ENCODE measurements at regions not wholly inside any gene's neighbourhood (a gene's known extent, or its start where the extent isn't known, plus 50 kb on each side); places are given as distances from the start of the nearest gene placed in this dataset.
"Not testable (repeated sequence)": the region's sequence is repeated elsewhere in the genome, so short reads cannot be mapped to it uniquely, and the experiment has no call there.

DNA sequence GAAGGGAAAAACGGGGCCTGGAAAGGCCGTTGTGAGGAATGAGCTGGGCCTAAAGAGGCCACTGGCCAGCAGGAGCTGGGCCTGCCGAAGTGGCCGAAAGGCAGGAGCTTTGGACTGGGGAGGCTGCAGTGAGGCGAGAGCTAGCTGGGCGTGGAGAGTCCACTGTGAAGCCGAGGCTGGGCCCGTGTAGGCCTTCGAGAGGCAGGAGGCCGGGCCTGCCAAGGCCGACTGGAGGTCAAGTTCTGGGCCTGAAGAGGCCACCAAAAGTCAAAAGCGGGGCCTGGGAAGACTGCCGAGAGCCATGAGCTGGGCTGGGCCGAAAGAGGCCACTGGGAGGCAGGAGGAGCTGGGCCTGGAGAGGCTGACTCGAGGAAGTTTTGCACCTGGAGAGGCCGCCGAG is 69.6 kb upstream of the COBL start:
- not testable (repeated sequence) for H3K4me3 ChIP-seq, ATAC-seq

DNA sequence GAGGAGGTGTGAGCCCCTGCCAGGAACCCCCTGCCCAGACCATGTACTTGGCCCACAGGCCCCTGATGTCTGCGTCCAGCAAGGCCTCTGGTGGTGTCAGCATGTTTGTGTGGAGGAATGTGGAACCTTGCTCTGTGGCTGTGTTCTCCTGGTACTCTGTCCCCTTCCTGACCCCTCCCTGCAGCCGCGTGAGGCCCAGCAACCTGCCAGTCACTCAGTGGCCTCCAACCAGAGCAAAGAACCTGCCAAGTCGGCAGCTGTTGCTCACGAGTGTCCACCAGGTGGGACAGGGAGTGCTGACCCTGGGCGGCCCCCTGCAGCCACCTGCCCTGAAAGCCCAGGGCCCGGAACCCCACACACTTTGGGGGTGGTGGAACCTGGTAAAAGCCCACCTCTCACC is 65.6 kb upstream of the COBL start:
- ATAC-seq; H3K4me3 ChIP-seq; H3K9me3 ChIP-seq; H3K27ac ChIP-seq; DNase-seq; intact Hi-C loops (cut with DNase I); H3K4me1 ChIP-seq; H3K36me3 ChIP-seq; H3K27me3 ChIP-seq (ENCODE audit: low read depth): not testable (repeated sequence)

More for the DNA sequence above, 69.6 kb upstream of the COBL start:
- H3K36me3 ChIP-seq; H3K9me3 ChIP-seq; H3K27me3 ChIP-seq (ENCODE audit: low read depth); DNase-seq; H3K27ac ChIP-seq; H3K4me1 ChIP-seq; intact Hi-C loops (cut with DNase I): not testable (repeated sequence)

DNA sequence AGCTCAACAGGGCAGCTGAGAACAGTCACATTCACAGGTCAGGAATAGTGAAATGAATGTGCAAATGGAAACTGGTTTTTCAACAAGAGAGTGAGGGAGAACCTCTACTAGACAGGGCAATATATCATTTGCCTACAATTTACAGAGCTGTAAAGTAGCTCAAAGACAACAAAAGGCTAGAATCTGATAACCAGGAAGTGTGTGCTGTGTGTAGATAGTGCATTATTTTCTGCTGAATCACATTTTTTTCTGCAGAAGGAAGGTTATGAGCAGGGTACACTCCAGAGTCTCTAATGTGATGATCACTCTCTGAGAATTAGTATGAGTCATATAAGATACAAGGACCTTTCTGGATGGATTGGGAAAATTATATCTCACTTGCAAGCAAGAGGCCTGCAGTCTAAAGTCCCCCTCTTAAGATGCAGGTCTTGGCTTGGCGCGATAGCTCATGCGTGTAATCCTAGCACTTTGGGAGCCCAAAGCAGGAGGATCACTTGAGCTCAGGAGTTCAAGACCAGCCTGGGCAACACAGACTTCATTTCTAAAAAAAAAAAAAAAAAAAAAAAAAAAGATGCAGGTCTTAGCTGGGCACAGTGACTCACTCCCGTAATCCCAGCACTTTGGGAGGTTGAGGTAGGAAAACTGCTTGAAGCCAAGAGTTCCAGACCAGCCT is 59.9 kb upstream of the COBL start:
- Histone ChIP-seq H3K36me3 (no peaks in the 10 kb centered on the region), H3K9me3 (no peaks in the 10 kb centered on the region), H3K27me3 (ENCODE audit: low read depth) (no peaks in the 10 kb centered on the region), H3K4me1 (no peaks in the 10 kb centered on the region), H3K27ac (no peak overlapping the region), H3K4me3 (no peak overlapping the region)
- intact Hi-C loops (cut with DNase I) = no loop called here
- no peak for DNase-seq
- TF ChIP-seq, protein P1, sequence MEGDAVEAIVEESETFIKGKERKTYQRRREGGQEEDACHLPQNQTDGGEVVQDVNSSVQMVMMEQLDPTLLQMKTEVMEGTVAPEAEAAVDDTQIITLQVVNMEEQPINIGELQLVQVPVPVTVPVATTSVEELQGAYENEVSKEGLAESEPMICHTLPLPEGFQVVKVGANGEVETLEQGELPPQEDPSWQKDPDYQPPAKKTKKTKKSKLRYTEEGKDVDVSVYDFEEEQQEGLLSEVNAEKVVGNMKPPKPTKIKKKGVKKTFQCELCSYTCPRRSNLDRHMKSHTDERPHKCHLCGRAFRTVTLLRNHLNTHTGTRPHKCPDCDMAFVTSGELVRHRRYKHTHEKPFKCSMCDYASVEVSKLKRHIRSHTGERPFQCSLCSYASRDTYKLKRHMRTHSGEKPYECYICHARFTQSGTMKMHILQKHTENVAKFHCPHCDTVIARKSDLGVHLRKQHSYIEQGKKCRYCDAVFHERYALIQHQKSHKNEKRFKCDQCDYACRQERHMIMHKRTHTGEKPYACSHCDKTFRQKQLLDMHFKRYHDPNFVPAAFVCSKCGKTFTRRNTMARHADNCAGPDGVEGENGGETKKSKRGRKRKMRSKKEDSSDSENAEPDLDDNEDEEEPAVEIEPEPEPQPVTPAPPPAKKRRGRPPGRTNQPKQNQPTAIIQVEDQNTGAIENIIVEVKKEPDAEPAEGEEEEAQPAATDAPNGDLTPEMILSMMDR (IDR thresholded peaks at IDR 0.05) = no peak
- ATAC-seq = no peak

DNA sequence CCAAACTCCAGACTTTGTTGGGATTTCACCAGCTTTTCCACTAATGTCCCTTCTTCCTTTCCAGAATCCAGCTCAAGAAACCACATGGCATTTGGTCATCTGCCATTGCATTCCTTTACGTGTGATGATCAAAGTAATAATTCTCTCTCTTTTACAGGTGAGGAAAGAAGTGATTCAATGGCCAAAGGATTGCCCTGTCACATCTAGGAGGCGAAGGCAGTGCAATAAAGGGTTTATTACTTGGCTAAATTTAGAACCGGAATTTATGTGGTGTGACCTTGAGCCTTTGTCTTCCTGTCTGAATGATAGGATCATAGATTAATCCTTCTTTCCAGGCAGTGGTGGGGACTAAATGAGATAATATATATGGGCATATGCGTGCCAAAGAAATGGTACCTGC is 58.3 kb upstream of the COBL start:
- intact Hi-C loops (cut with DNase I) = no loop called here
- TF ChIP-seq, protein P1 (IDR thresholded peaks at IDR 0.05) = no peak
- no peak overlapping the region for H3K27ac ChIP-seq
- no peaks in the 10 kb centered on the region for H3K36me3 ChIP-seq
- no peaks in the 10 kb centered on the region for H3K27me3 ChIP-seq (ENCODE audit: low read depth)
- H3K9me3 ChIP-seq = no peaks in the 10 kb centered on the region
- H3K4me1 ChIP-seq = no peaks in the 10 kb centered on the region
- DNase-seq (no peak), ATAC-seq (no peak)
- no peak overlapping the region for H3K4me3 ChIP-seq

DNA sequence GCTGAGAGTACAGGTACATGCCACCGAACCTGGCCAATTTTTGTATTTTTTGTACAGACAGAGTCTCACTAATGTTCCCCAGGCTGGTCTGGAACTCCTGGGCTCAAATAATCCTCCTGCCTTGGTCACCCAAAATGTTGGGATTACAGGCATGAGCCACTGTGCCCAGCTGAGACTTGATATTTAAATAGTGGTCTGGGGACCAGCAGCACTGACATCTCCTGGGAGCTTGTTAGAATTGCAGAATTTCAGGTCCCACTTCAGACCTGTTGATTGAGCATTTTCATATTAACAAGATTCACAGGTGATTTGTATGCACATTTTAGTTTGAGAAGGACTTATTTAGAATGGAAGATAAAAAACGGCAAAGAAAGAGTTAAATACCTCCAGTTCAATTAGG is 57.0 kb upstream of the COBL start:
- intact Hi-C loops (cut with DNase I); H3K9me3 ChIP-seq: not testable (repeated sequence)

DNA sequence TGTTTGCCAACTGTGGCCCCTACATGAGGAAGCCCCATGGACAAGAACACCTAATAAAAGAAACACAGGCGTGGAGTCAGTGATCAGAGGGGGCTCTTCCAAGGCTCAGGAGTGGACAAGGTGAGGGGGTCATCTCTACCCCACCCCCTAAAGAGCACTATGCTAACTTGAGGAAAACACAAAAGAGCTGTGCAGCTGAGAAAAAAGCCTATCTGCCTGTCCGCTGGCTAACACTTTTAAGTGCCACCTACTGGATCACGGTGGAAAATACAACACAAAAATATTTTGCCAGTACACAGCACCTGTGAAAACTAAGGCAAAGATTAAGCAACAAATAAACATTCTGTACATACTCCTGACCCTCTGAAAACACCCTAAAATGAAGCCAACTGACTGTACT is 53.1 kb upstream of the COBL start:
- H3K36me3 ChIP-seq = no peaks in the 10 kb centered on the region
- no peak overlapping the region for H3K4me3 ChIP-seq
- TF ChIP-seq, protein P1 (IDR thresholded peaks at IDR 0.05) = peak; percentile 21
- no peak for ATAC-seq
- H3K27ac ChIP-seq = no peak overlapping the region
- H3K4me1 ChIP-seq = no peaks in the 10 kb centered on the region
- DNase-seq = no peak
- no peaks in the 10 kb centered on the region for H3K27me3 ChIP-seq (ENCODE audit: low read depth)
- H3K9me3 ChIP-seq = no peaks in the 10 kb centered on the region
- intact Hi-C loops (cut with DNase I) = loop anchor here (5.0 kb wide), 1 partner anchor 207 kb away; no protein-coding TSS in a partner anchor

More for the DNA sequence above, 57.0 kb upstream of the COBL start:
- H3K4me1 ChIP-seq; ATAC-seq; H3K27me3 ChIP-seq (ENCODE audit: low read depth); H3K4me3 ChIP-seq; H3K27ac ChIP-seq; DNase-seq; H3K36me3 ChIP-seq: not testable (repeated sequence)

DNA sequence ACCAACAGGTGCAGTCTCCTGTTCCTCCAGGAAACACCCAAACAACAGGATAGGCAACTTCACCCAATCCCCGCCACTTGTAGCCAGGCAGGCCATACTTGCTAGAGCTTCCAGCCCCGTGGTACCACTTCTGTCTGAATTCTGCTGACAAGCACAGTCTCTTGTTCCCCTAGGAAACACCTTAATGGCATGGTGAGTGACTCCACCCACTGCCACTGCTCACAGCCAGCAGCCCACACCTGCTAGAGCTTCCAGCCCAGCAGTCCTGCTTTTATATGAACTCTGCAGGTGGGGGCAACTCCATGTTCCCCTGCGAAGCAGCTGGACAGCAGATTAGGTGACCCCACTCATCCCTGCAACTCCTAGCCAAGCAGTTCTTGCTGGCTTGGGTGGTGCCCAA is 52.6 kb upstream of the COBL start:
- H3K36me3 ChIP-seq; DNase-seq; H3K27ac ChIP-seq; H3K4me1 ChIP-seq; H3K27me3 ChIP-seq (ENCODE audit: low read depth); H3K4me3 ChIP-seq; ATAC-seq; H3K9me3 ChIP-seq: not testable (repeated sequence)
- intact Hi-C loops (cut with DNase I) = loop anchor here (5.0 kb wide), 1 partner anchor 207 kb away; no protein-coding TSS in a partner anchor
